ENCODE measurements at regions not wholly inside any gene's neighbourhood (a gene's known extent, or its start where the extent isn't known, plus 50 kb on each side); places are given as distances from the start of the nearest gene placed in this dataset.

- intact Hi-C loops (cut with DNase I), result no loop called here
- DNase-seq (no peak), FAIRE-seq (no peak)
- TF ChIP-seq CTCF (IDR thresholded peaks at IDR 0.05; ENCODE audit: borderline replicate concordance, extremely low read depth, insufficient read depth), result no peak
- H3K27ac ChIP-seq (ENCODE audit: low read depth in 2 of 2, low read length in 2 of 2), result no peak overlapping the region
- peaks cover 0 to 2% (median 0%) of the 10 kb centered on the region in 3 donors for H3K4me1 ChIP-seq (ENCODE audit: control insufficient read depth in 2 of 3, insufficient read depth in 2 of 3, low read depth in 1 of 3, low read length in 3 of 3)
- no peaks in the 10 kb centered on the region for H3K27me3 ChIP-seq (ENCODE audit: control insufficient read depth, insufficient read depth, low read length)
- H3K9ac ChIP-seq (ENCODE audit: low read length in 3 of 3), result no peak overlapping the region
- no peak overlapping the region for H3K4me3 ChIP-seq (ENCODE audit: low read length in 3 of 3)
- no peaks in the 10 kb centered on the region for H3K36me3 ChIP-seq (ENCODE audit: control insufficient read depth in 2 of 3, insufficient read depth in 3 of 3, low read length in 3 of 3)
- no peaks in the 10 kb centered on the region for H3K9me3 ChIP-seq (ENCODE audit: control insufficient read depth in 2 of 3, insufficient read depth in 1 of 3, low read length in 3 of 3)
These were observed 82.4 kb downstream of the HDGFL1 start for GRCh38 chr6:22651731-22652130.

- Histone ChIP-seq H3K9ac (ENCODE audit: low read length in 3 of 3) (no peak overlapping the region), H3K27me3 (ENCODE audit: control insufficient read depth, insufficient read depth, low read length) (no peaks in the 10 kb centered on the region), H3K4me3 (ENCODE audit: low read length in 3 of 3) (no peak overlapping the region), H3K9me3 (ENCODE audit: control insufficient read depth in 2 of 3, insufficient read depth in 1 of 3, low read length in 3 of 3) (no peaks in the 10 kb centered on the region), H3K27ac (ENCODE audit: low read depth in 2 of 2, low read length in 2 of 2) (no peak overlapping the region), H3K36me3 (ENCODE audit: control insufficient read depth in 2 of 3, insufficient read depth in 3 of 3, low read length in 3 of 3) (no peaks in the 10 kb centered on the region), H3K4me1 (ENCODE audit: control insufficient read depth in 2 of 3, insufficient read depth in 2 of 3, low read depth in 1 of 3, low read length in 3 of 3) (peaks cover 0 to 11% (median 3%) of the 10 kb centered on the region in 3 donors)
- no peak for TF ChIP-seq CTCF (IDR thresholded peaks at IDR 0.05; ENCODE audit: borderline replicate concordance, extremely low read depth, insufficient read depth)
- FAIRE-seq, result no peak
- no peak for DNase-seq
- intact Hi-C loops (cut with DNase I), result no loop called here
These were observed 84.7 kb downstream of the HDGFL1 start for GRCh38 chr6:22653980-22654610.

GRCh38 chr6:22656706-22657351, 87.5 kb downstream of the HDGFL1 start:
- Histone ChIP-seq H3K27ac (ENCODE audit: low read depth in 2 of 2, low read length in 2 of 2) (peak overlapping the region; percentile 11 to 28), H3K27me3 (ENCODE audit: control insufficient read depth, insufficient read depth, low read length) (no peaks in the 10 kb centered on the region), H3K9ac (ENCODE audit: low read length in 3 of 3) (no peak overlapping the region), H3K4me3 (ENCODE audit: low read length in 3 of 3) (no peak overlapping the region), H3K9me3 (ENCODE audit: control insufficient read depth in 2 of 3, insufficient read depth in 1 of 3, low read length in 3 of 3) (no peaks in the 10 kb centered on the region), H3K36me3 (ENCODE audit: control insufficient read depth in 2 of 3, insufficient read depth in 3 of 3, low read length in 3 of 3) (no peaks in the 10 kb centered on the region), H3K4me1 (ENCODE audit: control insufficient read depth in 2 of 3, insufficient read depth in 2 of 3, low read depth in 1 of 3, low read length in 3 of 3) (peaks cover 0 to 11% (median 3%) of the 10 kb centered on the region in 3 donors)
- DNase-seq (no peak), FAIRE-seq (peak; percentile 84)
- intact Hi-C loops (cut with DNase I), result no loop called here
- no peak for TF ChIP-seq CTCF (IDR thresholded peaks at IDR 0.05; ENCODE audit: borderline replicate concordance, extremely low read depth, insufficient read depth)
